DMS 273 (cell line): ENCODE measurements at regions not wholly inside any gene's neighbourhood (a gene's known extent, or its start where the extent isn't known, plus 50 kb on each side); places are given as distances from the start of the nearest gene placed in this dataset.
"Not testable (repeated sequence)": the region's sequence is repeated elsewhere in the genome, so short reads cannot be mapped to it uniquely, and the experiment has no call there.

Experiments used
- DNase-seq: peaks from one replicate; lab custom pipeline; 2025; ENCODE audit not compliant: unreplicated experiment; lab: John Stamatoyannopoulos, UW

- no peak for DNase-seq
These were observed 51.8 kb upstream of the AGR3 start for GRCh38 chr7:16933296-16934279.

GRCh38 chr7:16934722-16935340 lies 53.0 kb upstream of the AGR3 start:
- no peak for DNase-seq

GRCh38 chr7:16935341-16935735 lies 53.6 kb upstream of the AGR3 start:
- no peak for DNase-seq

GRCh38 chr7:16936626-16937422 lies 55.0 kb upstream of the AGR3 start:
- DNase-seq = no peak

- no peak for DNase-seq
These were observed 57.4 kb upstream of the AGR3 start for GRCh38 chr7:16939161-16939560.

GRCh38 chr7:16940776-16941175 lies 59.0 kb upstream of the AGR3 start:
- DNase-seq = no peak

GRCh38 chr7:16942929-16943509 lies 61.2 kb upstream of the AGR3 start:
- no peak for DNase-seq

GRCh38 chr7:16944936-16945335 lies 63.2 kb upstream of the AGR3 start:
- no peak for DNase-seq

- DNase-seq = no peak
These were observed 63.6 kb upstream of the AGR3 start for GRCh38 chr7:16945372-16945771.

- not testable (repeated sequence) for DNase-seq
These were observed 66.3 kb upstream of the AGR3 start for GRCh38 chr7:16948110-16948509.

- no peak for DNase-seq
These were observed 69.8 kb upstream of the AGR3 start for GRCh38 chr7:16951483-16952080.

GRCh38 chr7:16954321-16954720 lies 72.5 kb upstream of the AGR3 start:
- DNase-seq = no peak

- DNase-seq = no peak
These were observed 76.9 kb upstream of the AGR3 start for GRCh38 chr7:16958724-16959123.

GRCh38 chr7:16960337-16960965 lies 78.7 kb upstream of the AGR3 start:
- no peak for DNase-seq

GRCh38 chr7:16961641-16962040 lies 79.9 kb upstream of the AGR3 start:
- peak; percentile 40 for DNase-seq

- DNase-seq = no peak
These were observed 81.3 kb upstream of the AGR3 start for GRCh38 chr7:16963044-16963443.

- not testable (repeated sequence) for DNase-seq
These were observed 83.9 kb upstream of the AGR3 start for GRCh38 chr7:16965697-16966096.

- no peak for DNase-seq
These were observed 85.6 kb upstream of the AGR3 start for GRCh38 chr7:16967300-16967811.

GRCh38 chr7:16970732-16971482 lies 89.1 kb upstream of the AGR3 start:
- DNase-seq = no peak
